IPS-NIHi11 (cell line): ENCODE measurements at regions not wholly inside any gene's neighbourhood (a gene's known extent, or its start where the extent isn't known, plus 50 kb on each side); places are given as distances from the start of the nearest gene placed in this dataset.
"Not testable (repeated sequence)": the region's sequence is repeated elsewhere in the genome, so short reads cannot be mapped to it uniquely, and the experiment has no call there.

Experiments used
- DNase-seq: peaks from one replicate; pipeline ENCODE4 v3.0.0; 2012; ENCODE audit warnings: mixed read lengths, low spot score

DNA sequence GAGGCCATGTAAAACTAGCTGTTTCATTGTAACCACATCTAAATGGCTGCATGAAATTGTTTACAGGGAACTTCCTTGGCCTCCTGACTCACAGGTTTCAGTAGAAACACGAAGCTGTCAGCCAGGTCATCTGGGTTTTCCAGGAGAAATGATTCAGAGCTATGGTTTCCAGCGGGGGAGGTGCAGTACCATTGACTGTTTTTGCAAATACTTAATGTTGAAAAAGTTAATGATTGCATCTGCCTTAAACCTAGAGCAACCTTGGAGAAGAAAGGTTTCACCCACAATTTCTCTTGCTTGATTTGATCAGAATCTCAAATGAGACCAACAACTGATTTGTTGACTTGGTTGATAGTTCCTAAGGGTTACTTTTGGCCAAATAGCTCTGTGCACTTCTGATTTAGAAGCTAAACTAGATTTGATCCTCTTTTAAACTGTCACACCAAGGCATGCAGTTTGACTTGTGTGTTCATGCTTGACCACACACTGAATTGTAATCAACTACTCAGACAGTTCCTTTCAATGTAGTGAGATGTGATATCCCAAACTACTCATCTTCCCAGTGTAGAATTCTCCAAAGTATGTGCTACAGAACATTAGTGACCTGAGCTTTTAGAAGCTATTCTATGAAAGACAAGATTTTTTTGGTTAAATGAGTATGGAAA is 193.5 kb upstream of the CHST9 start:
- DNase-seq, result no peak

DNA sequence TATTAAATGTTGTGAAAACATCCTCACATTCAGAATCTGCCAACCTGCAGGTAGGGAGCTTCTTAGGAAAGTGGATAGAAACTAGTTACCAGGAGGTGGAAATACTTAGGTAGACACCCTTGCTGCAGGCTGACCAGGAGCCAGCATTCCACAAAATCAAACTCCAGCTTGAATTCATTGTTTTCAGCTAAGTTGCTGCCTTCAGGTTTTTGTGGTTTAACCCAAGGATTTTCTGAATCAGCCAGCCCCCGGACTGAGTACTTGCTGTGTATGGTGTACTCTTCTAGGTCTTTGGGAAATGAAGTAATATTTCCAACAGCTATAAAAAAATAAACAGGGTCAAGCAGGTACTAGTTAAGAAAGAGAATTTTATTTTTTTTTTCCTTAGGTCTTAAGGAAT is 192.1 kb upstream of the CHST9 start:
- DNase-seq, result no peak

DNA sequence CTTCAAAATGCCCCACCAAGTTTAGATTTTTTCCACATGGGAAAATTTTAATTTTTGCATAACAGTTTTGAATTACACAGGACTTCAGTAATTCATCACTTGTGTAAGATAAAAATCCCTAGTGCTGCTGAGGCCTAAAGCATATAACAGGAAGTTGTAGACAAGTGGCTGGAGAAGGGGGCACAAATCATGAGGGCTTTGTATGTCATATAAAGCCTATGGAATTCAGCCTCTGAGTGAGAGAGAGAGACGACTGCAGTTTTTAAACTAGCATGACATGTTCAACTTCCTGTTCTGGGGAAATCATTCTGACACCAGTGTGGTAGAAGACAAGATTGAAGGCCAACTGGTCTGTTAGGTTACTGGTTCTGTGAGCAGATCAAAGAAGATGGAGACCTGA is 187.3 kb upstream of the CHST9 start:
- DNase-seq, result no peak

- DNase-seq, result no peak
These were observed 181.6 kb upstream of the CHST9 start for GRCh38 chr18:27366665-27367064.

DNA sequence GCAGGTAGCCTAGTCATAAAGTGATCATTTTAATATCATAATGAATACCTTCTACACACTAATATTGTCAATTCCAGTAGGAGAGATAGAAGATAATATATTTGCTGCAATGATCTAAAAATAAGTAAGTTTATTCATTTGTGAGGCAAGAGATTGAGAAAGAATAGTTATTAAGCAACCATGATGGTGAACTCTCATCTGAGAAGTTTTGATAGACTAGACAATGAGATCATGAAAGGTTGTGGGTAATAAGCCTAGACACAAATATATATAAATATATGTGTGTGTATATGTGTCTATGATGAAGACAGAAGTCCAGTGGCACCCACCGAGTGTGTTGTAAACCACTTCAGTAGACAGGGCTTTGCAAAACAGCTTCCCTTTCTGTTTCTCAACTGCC is 181.0 kb upstream of the CHST9 start:
- no peak for DNase-seq

DNA sequence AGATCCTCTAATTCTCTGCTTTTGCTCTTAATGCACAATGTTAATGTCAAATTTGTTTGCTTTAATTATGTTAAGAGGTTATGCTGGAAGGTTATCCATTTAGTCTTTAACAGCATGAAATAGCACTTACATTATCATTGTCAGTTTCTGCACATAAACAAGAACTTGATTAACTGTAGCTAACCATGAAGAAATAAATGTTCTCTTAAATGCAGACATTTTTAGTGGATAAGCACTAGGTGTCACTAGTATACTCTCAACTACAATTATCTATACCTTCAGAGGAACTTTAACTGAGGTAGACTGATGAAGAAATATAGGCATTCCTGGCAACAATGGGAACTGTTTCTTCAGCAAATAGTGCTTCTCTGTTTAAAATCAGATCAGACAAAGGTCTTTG is 178.8 kb upstream of the CHST9 start:
- DNase-seq, result peak; percentile 25

GRCh38 chr18:27361477-27361876 is 176.4 kb upstream of the CHST9 start:
- DNase-seq, result no peak

DNA sequence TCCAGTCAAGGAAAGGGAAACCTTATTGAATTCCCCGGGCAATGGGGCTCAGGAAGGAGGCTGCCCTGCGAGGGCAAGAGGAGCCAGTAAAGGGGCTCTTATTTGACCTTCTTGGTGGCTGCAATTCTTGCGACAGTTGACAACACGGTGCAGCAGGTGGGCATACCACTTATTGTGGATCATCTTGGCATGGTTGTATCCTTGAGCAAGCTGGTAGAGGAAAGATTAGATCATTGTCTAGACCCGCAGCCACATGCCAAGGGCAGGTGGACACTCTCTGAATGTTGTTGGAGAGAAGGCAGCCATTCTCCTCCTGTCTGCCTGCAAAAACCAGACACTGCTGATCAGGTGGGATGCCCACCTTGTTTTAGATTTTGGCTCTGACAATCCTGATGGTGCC is 170.2 kb upstream of the CHST9 start:
- no peak for DNase-seq

DNA sequence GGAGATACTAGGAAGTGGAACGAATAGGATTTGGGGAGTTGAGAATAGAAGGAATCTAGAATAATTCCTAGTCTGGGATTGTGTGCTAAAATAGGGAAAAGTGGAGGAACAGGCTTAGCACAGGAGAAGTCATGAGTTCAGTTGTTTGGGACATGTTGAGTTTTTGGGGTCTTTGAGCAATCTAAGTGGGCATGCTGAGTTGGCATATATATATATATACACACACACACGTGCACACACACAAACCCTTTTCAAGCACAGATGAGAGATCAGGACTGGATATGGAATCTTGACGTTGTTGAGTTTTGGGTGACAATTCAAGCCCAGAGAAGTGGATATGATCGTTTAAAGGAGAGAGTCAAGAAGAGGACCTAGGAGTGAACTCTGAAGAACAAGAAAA is 168.2 kb upstream of the CHST9 start:
- DNase-seq, result no peak

- DNase-seq, result no peak
These were observed 164.3 kb upstream of the CHST9 start for GRCh38 chr18:27349284-27349882.

DNA sequence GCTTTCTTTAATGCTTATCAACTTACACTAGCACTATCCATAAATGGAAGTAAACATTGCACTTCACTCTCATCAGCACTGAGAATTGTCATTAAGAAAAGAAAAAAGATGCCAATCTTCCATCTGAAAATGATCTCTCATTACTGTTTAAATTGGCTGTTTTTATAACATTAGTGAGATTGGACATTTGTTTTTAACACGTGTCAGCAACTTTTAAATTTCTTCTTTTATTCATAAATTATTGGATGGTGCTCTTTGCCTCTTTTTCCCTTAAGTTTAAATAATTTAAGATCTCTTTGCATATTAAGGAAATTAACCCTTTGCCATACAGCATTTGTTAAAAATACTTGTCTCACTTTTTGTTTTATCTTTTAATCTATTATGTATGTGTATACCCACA is 146.5 kb upstream of the CHST9 start:
- DNase-seq, result no peak

DNA sequence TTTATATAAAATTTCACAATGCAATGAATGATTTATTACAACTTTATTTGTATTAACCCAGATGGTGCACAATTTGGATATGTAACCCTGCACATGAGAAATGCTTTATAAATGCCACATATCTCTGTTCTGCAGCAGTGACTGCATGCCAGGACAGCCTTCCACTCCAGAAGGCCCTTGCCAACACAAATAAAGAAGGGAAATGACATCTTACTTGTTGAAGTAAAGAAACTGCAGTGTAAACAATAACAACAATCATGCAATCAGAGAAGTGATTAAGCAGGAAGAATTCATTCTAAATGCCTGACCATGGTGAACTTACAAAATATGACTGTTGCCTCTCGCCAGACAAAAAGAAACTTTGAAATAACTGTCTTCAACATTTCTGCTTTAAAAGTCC is 129.9 kb upstream of the CHST9 start:
- DNase-seq, result no peak

DNA sequence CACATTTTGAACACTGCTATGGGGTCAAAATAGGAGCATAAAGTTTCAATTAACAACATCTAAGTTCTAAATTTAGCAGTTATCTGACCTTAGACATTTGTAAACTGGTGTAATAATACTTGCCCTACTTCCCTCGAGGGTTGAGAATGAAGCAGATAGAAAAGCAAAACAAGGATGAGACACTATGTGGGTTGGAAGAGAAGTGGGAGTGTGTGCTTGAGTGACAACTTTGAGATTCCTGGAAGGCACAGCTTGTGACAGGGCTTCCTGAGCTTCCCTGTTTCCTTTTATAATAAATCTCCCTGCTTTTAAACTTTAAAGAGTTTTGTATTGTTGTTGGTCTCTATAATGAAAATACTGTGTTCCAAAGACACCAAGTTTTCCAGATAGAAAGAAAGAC is 128.6 kb upstream of the CHST9 start:
- no peak for DNase-seq

- DNase-seq, result no peak
These were observed 127.7 kb upstream of the CHST9 start for GRCh38 chr18:27312853-27313252.

GRCh38 chr18:27312153-27312552 is 127.0 kb upstream of the CHST9 start:
- DNase-seq, result no peak

- no peak for DNase-seq
These were observed 126.0 kb upstream of the CHST9 start for GRCh38 chr18:27311114-27311513.

DNA sequence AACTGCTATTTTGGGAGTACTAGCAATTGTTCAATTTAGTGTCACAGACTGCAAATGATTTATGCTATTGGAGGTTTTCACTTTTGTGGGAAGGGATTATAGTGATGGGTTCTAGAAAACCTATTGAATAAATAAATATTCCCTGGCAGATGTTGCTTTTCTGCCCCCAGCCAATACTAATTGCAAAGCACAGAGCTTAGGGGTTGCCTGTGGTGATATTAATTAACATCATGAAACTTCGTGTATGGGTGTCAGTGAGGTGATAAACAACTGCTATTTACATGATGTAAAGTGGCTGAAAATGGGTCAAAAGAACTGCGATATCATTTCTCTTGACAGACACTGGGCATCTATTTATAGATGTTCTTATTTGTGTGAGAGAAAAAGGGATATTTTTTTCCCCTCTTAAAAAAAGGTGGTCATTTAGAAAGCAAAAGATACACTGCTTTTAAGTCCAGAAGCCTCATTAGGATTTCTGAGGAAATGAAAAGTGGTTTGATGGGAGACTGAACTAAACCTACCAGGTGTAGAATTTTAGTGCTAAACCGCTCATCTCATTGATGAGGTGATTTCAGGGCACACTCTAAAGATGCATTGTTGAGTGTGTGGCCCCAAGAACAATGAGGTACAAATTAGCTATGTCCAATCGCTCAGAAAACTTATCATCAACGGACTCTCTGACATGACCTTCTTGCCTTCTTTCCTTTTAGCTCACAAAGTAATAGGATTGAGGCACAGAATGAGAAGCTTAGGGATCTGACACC is 116.7 kb upstream of the CHST9 start:
- DNase-seq, result no peak

DNA sequence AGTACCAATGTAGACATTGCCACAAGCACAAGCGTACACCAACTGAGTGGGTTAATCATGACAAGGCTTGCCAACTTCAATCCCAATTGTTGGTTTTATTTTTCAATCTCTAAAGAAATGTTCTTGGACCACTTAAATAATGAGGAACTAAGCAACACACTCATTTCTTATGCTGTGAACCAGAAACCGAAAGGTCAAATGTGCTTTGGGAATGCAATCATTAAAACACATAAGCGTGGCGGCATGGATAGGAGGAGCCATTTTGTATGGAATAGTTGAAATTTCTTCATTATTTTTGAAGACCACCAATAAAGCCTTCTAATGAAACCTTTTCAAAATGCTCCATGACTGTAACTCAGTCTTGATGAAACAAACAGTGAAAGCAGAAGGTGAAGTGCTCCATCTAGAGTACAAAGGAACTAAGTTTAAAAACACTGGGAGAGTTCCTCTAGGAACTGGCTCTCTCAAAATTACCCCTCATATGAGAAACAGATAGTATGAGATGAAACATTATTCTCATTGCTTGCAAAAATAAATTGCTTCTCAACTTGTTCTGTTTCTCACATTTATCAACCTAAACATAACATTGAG is 113.2 kb upstream of the CHST9 start:
- peak; percentile 17 for DNase-seq

- DNase-seq, result not testable (repeated sequence)
These were observed 101.0 kb upstream of the CHST9 start for GRCh38 chr18:27285973-27286562.

DNA sequence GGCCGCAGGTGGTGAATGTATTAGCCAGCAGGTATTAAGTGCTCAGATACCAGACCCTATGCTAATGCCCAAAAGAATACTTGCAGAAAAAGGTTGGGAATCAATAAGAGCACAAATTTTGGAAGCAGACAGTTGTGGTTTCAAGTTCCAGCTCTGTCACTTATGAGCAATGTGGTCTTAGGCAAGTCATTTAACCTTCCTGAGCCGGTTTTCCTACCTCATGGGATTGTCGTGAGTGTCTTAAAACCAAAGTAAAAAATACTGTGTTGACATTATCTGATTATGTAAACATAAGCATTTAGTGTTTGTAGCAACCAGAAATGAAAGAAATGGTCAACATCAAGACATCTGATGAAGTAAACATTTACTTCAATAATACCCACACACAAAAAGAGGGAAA is 93.0 kb upstream of the CHST9 start:
- DNase-seq, result no peak

GRCh38 chr18:27277554-27277953 is 92.4 kb upstream of the CHST9 start:
- no peak for DNase-seq

- DNase-seq, result peak; percentile 7
These were observed 91.8 kb upstream of the CHST9 start for GRCh38 chr18:27276886-27277285.

GRCh38 chr18:27276479-27276878 is 91.4 kb upstream of the CHST9 start:
- DNase-seq, result no peak
